ENCODE measurements at regions not wholly inside any gene's neighbourhood (a gene's known extent, or its start where the extent isn't known, plus 50 kb on each side); places are given as distances from the start of the nearest gene placed in this dataset.

GRCh38 chr2:207252979-207253645 lies 87.4 kb upstream of the KLF7 start:
- TF ChIP-seq NFIC (IDR thresholded peaks at IDR 0.05): no peak
- TF ChIP-seq TAF1 (IDR thresholded peaks at IDR 0.05; ENCODE audit: low read depth): no peak
- TF ChIP-seq CREB1 (IDR thresholded peaks at IDR 0.05; ENCODE audit: low read depth): no peak
- no peak for TF ChIP-seq FOXM1 (IDR thresholded peaks at IDR 0.05; ENCODE audit: borderline replicate concordance, low read depth)
- no peak for TF ChIP-seq CEBPB (IDR thresholded peaks at IDR 0.05)
- TF ChIP-seq YY1 (IDR thresholded peaks at IDR 0.05; ENCODE audit: low read depth): no peak

GRCh38 chr2:207253666-207254345 lies 88.1 kb upstream of the KLF7 start:
- TF ChIP-seq ZBTB7A (IDR thresholded peaks at IDR 0.05; ENCODE audit: low read depth) (no peak), MAX (IDR thresholded peaks at IDR 0.05) (no peak), YY1 (IDR thresholded peaks at IDR 0.05; ENCODE audit: low read depth) (no peak), TAF1 (IDR thresholded peaks at IDR 0.05; ENCODE audit: low read depth) (no peak), TCF12 (IDR thresholded peaks at IDR 0.05; ENCODE audit: low read depth) (no peak), CREB1 (IDR thresholded peaks at IDR 0.05; ENCODE audit: low read depth) (no peak), REST (IDR thresholded peaks at IDR 0.05; ENCODE audit: low read depth) (no peak), EGR1 (IDR thresholded peaks at IDR 0.05) (no peak), TEAD4 (IDR thresholded peaks at IDR 0.05) (no peak), USF1 (IDR thresholded peaks at IDR 0.05) (no peak), EP300 (IDR thresholded peaks at IDR 0.05; ENCODE audit: borderline replicate concordance) (no peak), NFIC (IDR thresholded peaks at IDR 0.05) (no peak), FOXM1 (IDR thresholded peaks at IDR 0.05; ENCODE audit: borderline replicate concordance, low read depth) (no peak), RAD21 (IDR thresholded peaks at IDR 0.05; ENCODE audit: low read depth) (no peak), CEBPB (IDR thresholded peaks at IDR 0.05) (no peak)

- TF ChIP-seq CEBPB (IDR thresholded peaks at IDR 0.05) (no peak), TCF12 (IDR thresholded peaks at IDR 0.05; ENCODE audit: low read depth) (no peak), TAF1 (IDR thresholded peaks at IDR 0.05; ENCODE audit: low read depth) (no peak), TEAD4 (IDR thresholded peaks at IDR 0.05) (no peak), MAX (IDR thresholded peaks at IDR 0.05) (no peak), EGR1 (IDR thresholded peaks at IDR 0.05) (no peak), CREB1 (IDR thresholded peaks at IDR 0.05; ENCODE audit: low read depth) (no peak), FOXM1 (IDR thresholded peaks at IDR 0.05; ENCODE audit: borderline replicate concordance, low read depth) (no peak), ZBTB7A (IDR thresholded peaks at IDR 0.05; ENCODE audit: low read depth) (no peak), EP300 (IDR thresholded peaks at IDR 0.05; ENCODE audit: borderline replicate concordance) (no peak)
These were observed 89.1 kb upstream of the KLF7 start for GRCh38 chr2:207254591-207255464.

GRCh38 chr2:207255565-207256470 lies 90.1 kb upstream of the KLF7 start:
- TF ChIP-seq EGR1 (IDR thresholded peaks at IDR 0.05): no peak
- no peak for TF ChIP-seq TCF12 (IDR thresholded peaks at IDR 0.05; ENCODE audit: low read depth)
- TF ChIP-seq TAF1 (IDR thresholded peaks at IDR 0.05; ENCODE audit: low read depth): no peak
- no peak for TF ChIP-seq MAX (IDR thresholded peaks at IDR 0.05)
- TF ChIP-seq EP300 (IDR thresholded peaks at IDR 0.05; ENCODE audit: borderline replicate concordance): no peak
- no peak for TF ChIP-seq TEAD4 (IDR thresholded peaks at IDR 0.05)
- TF ChIP-seq USF1 (IDR thresholded peaks at IDR 0.05): no peak
- TF ChIP-seq RAD21 (IDR thresholded peaks at IDR 0.05; ENCODE audit: low read depth): no peak
- no peak for TF ChIP-seq REST (IDR thresholded peaks at IDR 0.05; ENCODE audit: low read depth)
- no peak for TF ChIP-seq CREB1 (IDR thresholded peaks at IDR 0.05; ENCODE audit: low read depth)

All from Ishikawa (cell line).